ENCODE measurements at regions not wholly inside any gene's neighbourhood (a gene's known extent, or its start where the extent isn't known, plus 50 kb on each side); places are given as distances from the start of the nearest gene placed in this dataset.

DNA sequence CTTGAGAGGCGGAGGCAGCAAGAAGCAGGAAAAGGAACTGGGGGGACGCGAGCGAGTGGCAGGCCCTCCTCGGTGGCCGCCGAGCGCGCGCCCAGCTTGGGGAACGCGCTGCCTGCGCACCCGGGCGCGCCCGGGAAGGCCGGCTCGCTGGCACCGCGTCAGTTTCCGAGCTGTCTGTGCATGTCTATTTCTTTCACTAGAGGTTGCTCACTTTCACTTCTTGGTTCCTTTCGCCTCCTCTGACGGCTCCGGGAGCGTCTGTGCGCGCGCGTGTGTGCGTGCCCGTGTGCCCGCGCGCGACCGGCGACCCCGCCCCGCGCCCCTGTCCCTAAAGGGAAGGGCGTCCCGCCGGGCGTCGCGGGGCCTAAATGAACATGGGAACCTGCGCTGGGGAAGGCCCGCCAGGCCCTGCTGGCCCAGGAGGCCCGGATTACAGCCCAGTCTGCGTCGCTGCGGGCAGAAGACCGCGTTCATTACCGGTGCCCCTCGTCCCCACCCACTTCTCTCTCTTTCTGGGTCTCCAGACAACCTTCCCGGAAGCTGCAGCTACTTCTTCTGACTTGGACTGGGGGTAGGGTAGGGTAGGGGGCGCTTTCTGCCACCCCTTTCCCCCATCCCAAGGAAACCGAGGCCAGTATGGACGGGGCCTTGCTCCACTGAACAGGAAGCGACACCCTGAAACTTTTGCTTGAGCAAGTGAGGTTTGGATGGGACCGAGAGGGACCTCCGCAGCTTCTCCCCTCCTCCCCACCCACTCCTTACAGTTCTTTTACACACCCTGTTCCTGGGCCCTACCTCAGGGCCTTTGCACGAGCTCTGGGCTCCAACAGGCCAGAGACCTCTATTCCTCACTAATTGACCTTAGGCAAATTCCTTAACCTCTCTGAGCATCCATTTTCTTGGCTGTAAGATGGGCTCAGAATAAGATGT is 205.8 kb upstream of the IER5L start:
- DNase-seq (ENCODE audit: low read depth in 2 of 2) = peak; percentile 46 to 56

DNA sequence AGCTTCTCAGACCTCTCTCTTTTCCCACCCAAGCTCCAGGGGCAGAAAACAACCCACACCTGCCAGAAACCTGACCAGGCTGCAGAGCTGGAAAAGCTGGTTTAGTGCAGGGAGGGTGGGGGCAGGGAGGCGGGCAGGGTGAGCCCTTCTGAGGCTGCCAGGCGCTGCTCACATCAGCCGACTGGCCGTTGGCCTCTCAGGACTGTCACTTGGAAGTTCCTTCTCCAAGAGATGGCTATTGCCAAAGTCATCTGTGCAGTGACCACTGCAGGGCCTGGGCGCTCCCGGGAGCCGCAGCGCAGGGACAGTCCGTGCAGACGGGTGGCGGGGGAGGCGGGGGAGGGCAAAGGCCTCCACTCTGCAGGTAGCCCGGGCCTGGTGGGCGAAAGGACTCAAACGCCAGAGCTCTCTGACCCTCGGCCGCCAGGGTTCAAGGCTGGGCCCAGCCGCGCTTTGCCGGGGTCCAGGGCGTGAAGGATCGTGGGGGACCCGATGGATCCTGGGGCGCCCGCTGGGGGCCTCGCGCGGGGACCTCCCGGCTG is 205.0 kb upstream of the IER5L start:
- no peak for DNase-seq (ENCODE audit: low read depth in 2 of 2)

GRCh38 chr9:129382281-129383018 is 204.4 kb upstream of the IER5L start:
- DNase-seq (ENCODE audit: low read depth in 2 of 2) = no peak

DNA sequence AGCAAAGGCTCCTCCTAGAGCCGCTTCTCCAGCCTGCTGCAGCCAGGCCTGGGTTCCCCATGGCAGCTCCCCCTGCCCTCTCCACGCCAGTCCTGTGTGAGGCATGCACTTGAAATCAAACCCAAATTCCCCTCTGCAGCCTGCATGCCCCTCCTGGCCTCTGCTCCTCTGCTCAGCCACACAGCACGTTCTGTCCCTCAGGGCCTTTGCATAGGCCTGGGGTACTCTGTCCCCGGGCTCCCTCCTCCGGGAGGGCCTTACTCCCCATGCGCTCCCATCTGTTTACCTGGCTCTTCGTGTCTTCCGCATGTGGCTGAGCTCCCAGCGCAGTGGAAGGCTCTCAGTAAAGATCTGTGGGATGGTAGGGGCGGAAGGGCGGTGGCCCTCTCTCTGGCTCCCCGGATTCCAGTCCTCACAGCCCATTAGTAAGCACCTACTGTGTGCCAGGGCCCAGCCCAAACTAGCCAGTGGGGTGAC is 203.5 kb upstream of the IER5L start:
- no peak for DNase-seq (ENCODE audit: low read depth in 2 of 2)

DNA sequence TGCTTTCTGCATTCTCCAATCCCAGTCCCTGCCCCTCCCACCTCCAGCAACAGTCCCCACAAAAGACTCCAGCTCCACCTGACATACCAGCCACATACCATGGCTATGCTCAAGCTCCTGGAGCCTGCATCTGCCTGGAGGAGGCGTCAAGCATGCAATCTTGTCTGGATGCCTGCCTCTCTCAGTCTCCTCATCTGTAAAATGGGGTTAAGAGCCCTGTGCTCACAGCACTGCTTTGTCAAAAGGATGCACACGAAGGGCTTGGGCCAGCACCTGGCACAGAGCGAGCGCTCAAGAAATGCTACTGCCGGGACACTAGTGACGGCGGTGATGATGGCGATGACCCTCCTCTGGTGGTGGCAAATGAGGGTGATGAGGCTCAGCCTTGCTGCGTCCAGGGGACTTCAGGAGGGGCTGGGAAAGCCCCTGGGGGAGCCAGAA is 202.9 kb upstream of the IER5L start:
- no peak for DNase-seq (ENCODE audit: low read depth in 2 of 2)

DNA sequence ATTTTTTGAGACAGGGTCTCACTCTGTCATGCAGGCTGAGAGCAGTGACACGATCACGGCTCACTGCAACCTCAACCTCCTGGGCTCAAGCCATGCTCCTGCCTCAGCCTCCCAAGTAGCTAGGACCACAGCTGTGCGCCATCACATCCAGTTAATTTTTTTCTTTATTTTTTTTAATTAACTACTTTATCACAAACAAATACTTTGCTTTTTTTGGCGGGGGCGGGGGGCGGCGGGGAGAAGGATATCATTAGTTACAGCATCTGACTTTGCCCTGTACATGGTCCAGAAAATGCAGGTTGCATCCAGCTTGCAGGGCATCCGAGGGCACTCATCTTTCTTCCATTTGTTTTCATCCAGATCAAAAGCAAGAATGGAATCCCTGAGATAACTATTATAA is 201.8 kb upstream of the IER5L start:
- no peak for DNase-seq (ENCODE audit: low read depth in 2 of 2)

DNA sequence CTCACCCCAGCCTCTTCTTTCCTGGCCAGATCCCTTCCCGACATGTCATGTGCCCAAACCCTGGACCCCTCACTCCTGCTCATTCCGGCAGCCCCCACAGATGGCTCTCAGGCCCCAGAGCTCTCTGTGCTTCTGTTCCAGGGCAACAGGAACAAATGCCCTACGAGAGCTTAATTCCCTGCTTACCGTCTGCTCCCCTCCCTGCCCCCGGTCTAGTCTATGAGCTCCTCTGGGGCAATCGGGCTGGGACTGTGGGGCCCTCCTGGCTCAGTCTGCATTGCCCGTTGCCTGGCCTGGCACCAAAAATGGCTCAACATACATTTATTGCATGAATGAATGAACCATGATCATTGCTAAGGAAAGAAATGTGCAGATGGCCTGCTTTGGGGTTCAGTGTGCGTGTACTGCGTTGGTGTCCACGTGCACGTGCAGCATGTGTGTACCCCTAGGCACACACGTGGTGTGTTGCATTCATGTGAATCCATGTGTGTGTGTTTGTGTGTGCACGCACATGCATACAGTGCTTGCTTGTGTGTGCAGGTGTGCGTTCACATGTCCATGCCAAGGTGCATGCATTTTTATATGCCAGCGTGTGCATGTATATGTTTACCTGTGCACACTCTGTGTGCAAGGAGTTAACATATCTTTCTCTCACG is 201.2 kb upstream of the IER5L start:
- no peak for DNase-seq (ENCODE audit: low read depth in 2 of 2)

DNA sequence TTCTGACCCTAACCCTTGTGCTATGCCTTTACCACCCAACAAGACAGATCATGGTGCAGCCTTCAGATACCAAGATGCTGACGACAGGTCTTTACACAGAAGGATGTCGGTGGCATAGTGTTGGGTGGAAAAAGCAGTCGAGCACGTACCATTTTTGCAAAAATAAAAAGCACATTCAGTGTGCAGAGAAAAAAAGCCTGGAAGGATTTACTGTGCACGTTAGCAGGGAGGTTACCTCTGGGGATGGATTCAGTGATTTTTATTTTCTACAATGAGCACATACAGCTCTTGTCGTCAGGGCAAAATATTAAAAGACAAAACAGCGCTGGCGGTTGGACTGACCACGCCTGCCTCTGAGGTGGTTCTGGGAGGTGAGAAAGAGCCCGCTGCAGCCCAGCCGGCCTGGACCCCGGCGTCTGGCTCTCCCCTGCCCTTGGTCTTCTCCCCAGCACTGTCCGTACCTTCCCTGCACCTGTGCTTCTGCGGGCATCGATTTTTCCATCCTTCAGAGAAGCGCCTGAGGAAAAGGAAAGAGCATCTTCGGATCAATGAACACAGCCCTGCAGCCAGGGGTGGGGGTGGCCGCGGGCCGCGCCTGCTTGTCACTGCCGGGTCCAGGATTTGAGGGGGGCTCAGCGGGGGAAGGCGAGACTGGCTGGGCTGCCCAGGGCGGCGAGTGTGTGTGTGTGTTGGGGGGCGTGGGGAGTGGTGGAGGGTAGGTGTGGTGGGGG is 200.0 kb upstream of the IER5L start:
- DNase-seq (ENCODE audit: low read depth in 2 of 2) = no peak

DNA sequence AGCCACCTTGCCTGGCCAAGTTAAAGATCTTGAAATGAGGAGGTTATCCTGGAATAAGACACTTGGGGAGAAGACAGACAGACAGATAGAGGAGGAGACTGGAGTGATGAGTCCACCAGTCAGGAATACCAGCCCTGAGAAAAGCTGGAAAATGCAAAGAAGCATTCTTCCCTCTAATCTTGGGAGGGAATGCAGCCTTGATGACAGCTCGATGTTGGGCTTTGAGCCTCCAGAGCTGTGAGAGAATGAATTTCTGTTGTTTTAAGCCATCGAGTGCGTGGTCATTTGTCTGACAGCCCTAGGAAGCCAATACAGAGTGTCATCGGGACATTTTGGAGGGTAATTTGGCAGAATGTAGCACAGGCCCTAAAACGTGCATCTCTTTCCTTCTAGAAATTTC is 199.1 kb upstream of the IER5L start:
- DNase-seq (ENCODE audit: low read depth in 2 of 2) = no peak

GRCh38 chr9:129375845-129376244 is 197.8 kb upstream of the IER5L start:
- no peak for DNase-seq (ENCODE audit: low read depth in 2 of 2)

DNA sequence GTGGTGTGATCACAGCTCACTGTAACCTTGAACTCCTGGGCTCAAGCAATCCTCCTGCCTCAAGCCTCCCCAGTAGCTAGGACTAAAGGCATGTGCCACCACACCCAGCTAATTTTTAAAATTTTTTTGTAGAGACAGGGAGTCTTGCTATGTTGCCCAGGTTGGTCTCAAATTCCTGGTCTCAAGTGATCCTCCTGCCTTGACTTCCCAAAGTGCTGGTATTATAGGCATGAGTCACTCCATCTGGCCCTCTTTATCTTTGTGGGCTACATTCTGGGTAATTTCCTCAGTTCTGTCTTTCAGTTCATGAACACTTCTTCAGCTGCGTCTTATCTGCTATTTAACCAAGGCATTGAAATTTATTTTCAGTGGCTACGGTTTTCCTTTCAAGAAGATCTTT is 196.6 kb upstream of the IER5L start:
- DNase-seq (ENCODE audit: low read depth in 2 of 2) = no peak

- DNase-seq (ENCODE audit: low read depth in 2 of 2) = no peak
Measured at GRCh38 chr9:129374231-129374630, 196.2 kb upstream of the IER5L start.

GRCh38 chr9:129373361-129373760 is 195.3 kb upstream of the IER5L start:
- no peak for DNase-seq (ENCODE audit: low read depth in 2 of 2)

- no peak for DNase-seq (ENCODE audit: low read depth in 2 of 2)
Measured at GRCh38 chr9:129370770-129371169, 192.7 kb upstream of the IER5L start.

- DNase-seq (ENCODE audit: low read depth in 2 of 2) = no peak
Measured at GRCh38 chr9:129368444-129368978, 190.4 kb upstream of the IER5L start.

DNA sequence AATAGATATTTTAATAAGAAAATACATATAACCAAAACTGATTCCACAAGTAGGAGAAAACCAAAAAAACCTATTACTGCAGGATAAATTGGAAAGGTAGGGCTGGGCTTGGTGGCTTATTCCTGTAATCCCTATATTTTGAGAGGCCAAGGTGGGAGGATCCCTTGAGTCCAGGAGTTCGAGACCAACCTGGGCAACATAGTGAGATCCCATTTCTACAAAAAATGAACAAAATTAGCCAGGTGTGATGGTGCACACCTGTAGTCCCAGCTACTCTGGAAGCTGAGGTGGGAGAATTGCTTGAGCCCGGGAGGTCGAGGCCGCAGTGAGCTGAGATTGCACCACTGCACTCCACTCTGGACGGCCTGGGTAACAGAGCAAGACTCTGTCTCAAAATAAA is 189.2 kb upstream of the IER5L start:
- no peak for DNase-seq (ENCODE audit: low read depth in 2 of 2)

GRCh38 chr9:129365196-129365595 is 187.1 kb upstream of the IER5L start:
- no peak for DNase-seq (ENCODE audit: low read depth in 2 of 2)

GRCh38 chr9:129363216-129363873 is 185.3 kb upstream of the IER5L start:
- no peak for DNase-seq (ENCODE audit: low read depth in 2 of 2)

GRCh38 chr9:129362287-129363000 is 184.4 kb upstream of the IER5L start:
- DNase-seq (ENCODE audit: low read depth in 2 of 2) = no peak

GRCh38 chr9:129361196-129361595 is 183.1 kb upstream of the IER5L start:
- DNase-seq (ENCODE audit: low read depth in 2 of 2) = no peak

Measured in stimulated activated CD4-positive, alpha-beta T cell treated with anti-CD3 and anti-CD28 coated beads, Interleukin-15, amount 100 ng/mL, for 48 hours (primary cell).